ENCODE measurements at regions not wholly inside any gene's neighbourhood (a gene's known extent, or its start where the extent isn't known, plus 50 kb on each side); places are given as distances from the start of the nearest gene placed in this dataset.

DNA sequence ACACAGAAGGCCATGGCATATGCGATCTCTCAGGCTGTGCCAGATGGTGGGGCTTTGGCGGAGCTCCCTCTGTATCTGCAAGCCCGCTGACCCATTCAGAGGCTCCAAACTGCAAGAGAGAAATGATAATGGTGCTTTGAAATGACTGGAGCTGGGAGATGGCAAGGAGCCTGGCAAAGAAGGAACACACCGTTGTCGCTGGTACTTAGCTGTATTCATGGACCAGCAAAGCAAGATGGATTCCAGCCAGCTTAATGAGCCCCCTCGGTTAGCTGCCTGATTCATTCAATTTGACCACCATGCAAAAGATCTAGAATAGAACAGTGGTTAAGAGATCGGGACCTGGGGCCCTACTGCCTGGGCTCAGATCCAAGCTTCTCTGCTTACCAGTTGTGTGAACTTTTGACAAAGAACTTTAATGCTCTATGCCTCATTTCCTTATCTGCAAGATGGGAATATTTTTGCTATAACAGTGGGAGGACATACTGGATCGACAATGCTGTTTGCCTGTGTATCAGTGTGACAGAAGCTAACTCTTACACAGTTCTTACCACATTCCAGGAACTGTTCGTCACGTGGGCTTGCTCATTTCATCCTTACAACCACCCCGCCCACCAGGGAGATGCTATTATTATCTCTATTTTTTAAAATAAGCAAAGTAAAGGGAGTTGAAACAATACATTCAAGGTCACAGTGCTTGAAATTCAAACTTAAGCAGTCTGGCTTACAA lies 317.8 kb upstream of the SULF2 start:
- TF ChIP-seq CTCF (IDR thresholded peaks at IDR 0.05; ENCODE audit: borderline replicate concordance, control extremely low read depth, extremely low read depth, insufficient read depth, missing control alignments): no peak
- in situ Hi-C loops (cut with MboI; ENCODE audit: low sequenced_read_pairs, unreplicated experiment): no loop called here
- DNase-seq (ENCODE audit: low spot score): no peak

DNA sequence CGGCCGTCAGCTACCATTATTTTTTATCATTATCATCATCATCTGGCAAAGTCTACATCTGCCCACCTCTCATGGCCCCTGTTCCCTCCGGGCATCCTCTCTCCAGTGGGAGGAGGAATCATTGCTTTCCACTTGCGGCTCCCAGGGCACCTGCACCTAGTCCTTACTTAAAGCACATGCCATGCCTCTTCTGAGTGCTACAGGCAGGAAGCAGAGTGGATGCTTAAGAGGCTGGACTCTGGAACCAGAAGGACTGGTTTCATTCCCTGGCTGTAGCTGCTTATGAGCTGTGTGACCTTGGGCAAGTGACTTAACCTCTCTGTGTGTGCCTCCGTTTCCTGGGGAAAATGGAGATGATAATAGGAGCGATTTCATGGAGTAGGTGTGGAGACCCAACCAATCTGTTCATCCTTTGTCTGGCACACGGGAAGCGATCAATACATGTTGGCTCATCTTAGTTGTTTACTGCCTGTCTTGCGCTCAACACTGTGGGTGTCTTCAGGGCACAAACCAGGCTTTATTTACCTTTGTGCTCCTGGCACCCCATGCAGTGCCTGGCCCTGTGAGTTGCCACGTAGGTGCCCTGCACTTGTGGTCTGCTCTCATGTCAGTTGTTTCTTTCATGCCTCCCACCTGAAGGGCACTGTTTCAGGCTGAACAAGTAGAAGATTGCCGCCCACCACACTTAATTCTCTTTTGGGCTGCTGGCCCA lies 317.0 kb upstream of the SULF2 start:
- TF ChIP-seq CTCF (IDR thresholded peaks at IDR 0.05; ENCODE audit: borderline replicate concordance, control extremely low read depth, extremely low read depth, insufficient read depth, missing control alignments): no peak
- DNase-seq (ENCODE audit: low spot score): no peak
- in situ Hi-C loops (cut with MboI; ENCODE audit: low sequenced_read_pairs, unreplicated experiment): no loop called here

DNA sequence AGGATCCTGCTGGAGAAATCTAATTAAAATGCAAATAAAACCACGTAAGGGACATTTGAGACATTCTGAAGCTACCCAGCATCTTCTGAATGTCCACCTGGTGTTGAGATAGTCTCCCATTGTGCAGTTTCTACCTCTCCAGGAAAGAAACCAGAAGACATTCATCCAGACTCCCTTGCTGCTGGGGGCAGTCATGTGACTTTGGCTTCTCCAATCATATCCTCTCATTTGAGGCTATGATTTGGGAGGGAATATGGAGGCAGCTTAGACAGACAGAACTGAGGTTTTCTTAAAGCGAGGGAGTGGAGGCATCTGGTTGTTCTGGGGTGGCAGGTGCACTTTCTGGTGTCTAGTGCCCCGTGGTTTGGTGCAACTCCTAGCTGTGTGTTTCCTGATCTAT lies 315.2 kb upstream of the SULF2 start:
- TF ChIP-seq CTCF (IDR thresholded peaks at IDR 0.05; ENCODE audit: borderline replicate concordance, control extremely low read depth, extremely low read depth, insufficient read depth, missing control alignments): no peak
- in situ Hi-C loops (cut with MboI; ENCODE audit: low sequenced_read_pairs, unreplicated experiment): no loop called here

GRCh38 chr20:48098866-48099265 lies 313.6 kb upstream of the SULF2 start:
- DNase-seq (ENCODE audit: low spot score): no peak
- in situ Hi-C loops (cut with MboI; ENCODE audit: low sequenced_read_pairs, unreplicated experiment): no loop called here
- TF ChIP-seq CTCF (IDR thresholded peaks at IDR 0.05; ENCODE audit: borderline replicate concordance, control extremely low read depth, extremely low read depth, insufficient read depth, missing control alignments): no peak

More for the DNA sequence above, 315.2 kb upstream of the SULF2 start:
- DNase-seq (ENCODE audit: low spot score): no peak

- no peak for DNase-seq (ENCODE audit: low spot score)
- in situ Hi-C loops (cut with MboI; ENCODE audit: low sequenced_read_pairs, unreplicated experiment): no loop called here
- TF ChIP-seq CTCF (IDR thresholded peaks at IDR 0.05; ENCODE audit: borderline replicate concordance, control extremely low read depth, extremely low read depth, insufficient read depth, missing control alignments): no peak
Observed at GRCh38 chr20:48098099-48098498, 312.8 kb upstream of the SULF2 start.

GRCh38 chr20:48096957-48097890 lies 311.9 kb upstream of the SULF2 start:
- DNase-seq (ENCODE audit: low spot score): no peak
- in situ Hi-C loops (cut with MboI; ENCODE audit: low sequenced_read_pairs, unreplicated experiment): no loop called here
- no peak for TF ChIP-seq CTCF (IDR thresholded peaks at IDR 0.05; ENCODE audit: borderline replicate concordance, control extremely low read depth, extremely low read depth, insufficient read depth, missing control alignments)
